DND-41 (cell line): ENCODE measurements at regions not wholly inside any gene's neighbourhood (a gene's known extent, or its start where the extent isn't known, plus 50 kb on each side); places are given as distances from the start of the nearest gene placed in this dataset.

Experiments
- CTCF ChIP-seq: IDR thresholded peaks from 2 replicates; pipeline ENCODE4 v1.5.1; 2012; ENCODE audit warnings: borderline replicate concordance, low read length, moderate library complexity, mild to moderate bottlenecking; ENCODE audit not compliant: poor library complexity, severe bottlenecking; ENCODE audit errors: extremely low read depth
- EZH2 ChIP-seq: IDR thresholded peaks from 3 replicates; pipeline ENCODE4 v1.6.1; 2012; ENCODE audit warnings: borderline replicate concordance, low read depth, mild to moderate bottlenecking, moderate library complexity, low read length, inconsistent platforms; ENCODE audit not compliant: severe bottlenecking

DNA sequence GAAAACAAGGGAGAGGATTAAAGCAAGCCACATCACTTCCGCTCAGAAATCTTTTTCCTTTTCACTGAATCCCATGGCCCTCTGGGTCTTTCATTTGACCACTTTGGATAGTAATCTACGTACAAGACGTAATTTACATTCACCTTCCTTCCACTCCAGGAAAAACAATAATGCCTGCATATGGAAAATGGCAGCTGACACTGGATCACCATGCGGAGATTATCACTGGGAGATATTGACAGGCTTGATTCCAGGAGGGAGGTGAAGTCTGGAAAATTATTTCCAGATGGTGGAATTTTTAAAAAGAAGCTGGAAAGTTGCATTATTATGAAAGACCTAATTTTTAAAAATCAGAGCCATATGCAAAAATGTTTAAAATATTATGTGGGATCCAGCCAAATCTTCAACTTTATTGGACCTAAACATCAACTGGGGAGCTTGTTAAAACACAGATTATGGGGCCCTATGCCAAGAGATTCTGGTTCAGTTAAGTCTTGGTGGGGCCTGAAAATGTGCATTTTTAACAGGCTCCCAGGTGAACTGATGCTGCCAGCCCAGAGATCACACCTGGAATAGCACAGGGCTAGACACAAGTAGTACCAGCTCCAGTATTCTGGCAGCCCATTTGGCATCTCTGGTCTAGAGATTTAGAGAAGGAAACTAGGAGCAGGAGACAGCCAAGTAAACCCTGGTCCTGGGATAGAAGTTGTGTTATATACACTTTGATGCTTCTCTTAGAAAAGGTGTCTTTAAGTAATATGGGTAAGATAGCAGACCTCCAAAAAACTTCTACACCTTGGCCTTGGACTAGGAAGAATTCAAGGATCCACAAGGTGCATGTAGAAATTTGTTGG lies 290.3 kb upstream of the LDB2 start:
- no peak for TF ChIP-seq CTCF
- TF ChIP-seq EZH2 = no peak
